ENCODE measurements at regions not wholly inside any gene's neighbourhood (a gene's known extent, or its start where the extent isn't known, plus 50 kb on each side); places are given as distances from the start of the nearest gene placed in this dataset.

DNA sequence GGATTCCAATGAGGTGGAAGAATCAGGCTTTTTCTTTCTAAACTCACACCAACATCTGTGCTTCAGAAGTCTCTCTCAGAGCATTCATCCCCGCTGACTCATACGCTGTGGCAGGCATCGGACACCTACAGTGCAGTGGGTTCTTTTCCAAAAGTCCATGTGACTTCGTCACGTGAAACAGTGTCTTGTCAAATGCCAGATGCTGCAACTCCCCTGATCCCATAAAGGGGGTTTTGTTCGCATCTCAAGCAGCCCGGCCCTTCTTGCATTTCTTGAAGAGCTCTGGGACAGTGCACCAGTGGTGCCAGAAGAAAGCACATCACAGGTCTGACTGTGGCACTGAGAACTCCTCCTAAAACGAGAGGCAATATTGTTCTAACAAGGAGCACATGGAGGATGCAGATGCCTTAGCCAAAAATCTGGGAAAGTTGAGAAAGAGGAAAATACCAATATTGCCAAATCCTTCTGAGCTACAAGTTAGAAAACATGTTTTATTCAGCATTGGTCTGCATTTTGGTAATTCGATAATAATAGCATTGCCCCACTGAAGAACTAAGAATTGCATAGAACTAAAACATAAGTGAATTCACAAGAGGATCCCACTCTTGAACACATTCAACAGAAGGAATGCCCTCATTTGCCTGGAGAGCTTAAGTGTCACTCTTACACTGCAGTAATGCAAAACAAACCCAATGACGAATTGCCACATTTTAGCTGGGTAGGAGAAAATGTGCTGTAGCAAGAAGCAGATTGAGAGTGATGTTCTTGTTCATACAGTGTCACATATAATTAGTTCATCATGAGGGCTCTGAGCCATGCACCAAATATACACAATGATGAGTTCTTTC is 204.4 kb downstream of the CXCL12 start:
- TF ChIP-seq ZNF274 (IDR thresholded peaks at IDR 0.05; ENCODE audit: low read depth, low read length) (no peak), POLR2A (IDR thresholded peaks at IDR 0.05; ENCODE audit: borderline replicate concordance, extremely low read depth, insufficient read depth, insufficient read length) (no peak)

Measured in HCT116 (cell line).